HG03139 (cell line): ENCODE measurements at regions not wholly inside any gene's neighbourhood (a gene's known extent, or its start where the extent isn't known, plus 50 kb on each side); places are given as distances from the start of the nearest gene placed in this dataset.

Experiments
- ATAC-seq: cut with Tn5 transposase; IDR thresholded peaks from one replicate; pipeline ENCODE4 v1.9.1; 2021; ENCODE audit not compliant: unreplicated experiment

GRCh38 chr10:131700506-131700905 lies 200.3 kb upstream of the PPP2R2D start:
- ATAC-seq, result no peak

DNA sequence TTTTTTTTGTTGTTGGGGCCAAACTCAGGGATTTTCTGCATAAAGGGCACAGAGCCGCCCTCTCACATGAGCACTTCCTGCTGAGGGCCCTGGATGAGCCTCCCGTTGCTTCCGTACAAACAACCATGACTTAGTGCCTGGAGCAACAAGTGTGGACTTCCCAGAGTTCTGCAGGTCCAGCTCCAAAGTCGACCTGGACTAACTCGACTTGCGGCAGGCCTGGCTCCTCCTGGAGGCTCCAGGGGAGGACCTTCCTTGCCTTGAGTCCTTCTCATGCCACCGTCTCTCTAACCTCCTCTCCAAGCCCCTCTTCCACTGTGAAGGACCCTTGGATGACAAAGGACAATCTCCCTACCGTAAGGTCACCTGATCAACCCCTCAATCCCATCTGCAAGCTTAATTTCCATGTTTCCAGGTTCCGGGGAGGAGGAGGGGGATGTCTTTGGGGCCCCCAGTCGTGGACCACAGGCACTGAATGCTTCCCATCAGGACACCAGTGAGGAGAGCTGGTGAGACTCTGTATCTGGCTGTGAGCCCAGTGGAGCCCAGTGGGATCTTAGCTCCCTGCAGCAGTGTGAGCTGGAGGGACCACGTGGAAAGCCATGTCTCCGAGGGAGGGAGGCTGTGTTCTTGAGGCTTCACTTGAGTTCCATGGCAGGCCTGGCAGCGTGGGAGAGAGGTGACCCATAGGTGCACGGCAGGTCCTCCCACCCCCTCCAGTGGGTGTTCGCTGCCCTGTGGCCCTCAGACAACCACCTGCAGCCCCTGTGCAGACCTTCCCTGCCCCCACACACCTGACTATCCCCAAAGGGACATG lies 199.5 kb upstream of the PPP2R2D start:
- no peak for ATAC-seq

DNA sequence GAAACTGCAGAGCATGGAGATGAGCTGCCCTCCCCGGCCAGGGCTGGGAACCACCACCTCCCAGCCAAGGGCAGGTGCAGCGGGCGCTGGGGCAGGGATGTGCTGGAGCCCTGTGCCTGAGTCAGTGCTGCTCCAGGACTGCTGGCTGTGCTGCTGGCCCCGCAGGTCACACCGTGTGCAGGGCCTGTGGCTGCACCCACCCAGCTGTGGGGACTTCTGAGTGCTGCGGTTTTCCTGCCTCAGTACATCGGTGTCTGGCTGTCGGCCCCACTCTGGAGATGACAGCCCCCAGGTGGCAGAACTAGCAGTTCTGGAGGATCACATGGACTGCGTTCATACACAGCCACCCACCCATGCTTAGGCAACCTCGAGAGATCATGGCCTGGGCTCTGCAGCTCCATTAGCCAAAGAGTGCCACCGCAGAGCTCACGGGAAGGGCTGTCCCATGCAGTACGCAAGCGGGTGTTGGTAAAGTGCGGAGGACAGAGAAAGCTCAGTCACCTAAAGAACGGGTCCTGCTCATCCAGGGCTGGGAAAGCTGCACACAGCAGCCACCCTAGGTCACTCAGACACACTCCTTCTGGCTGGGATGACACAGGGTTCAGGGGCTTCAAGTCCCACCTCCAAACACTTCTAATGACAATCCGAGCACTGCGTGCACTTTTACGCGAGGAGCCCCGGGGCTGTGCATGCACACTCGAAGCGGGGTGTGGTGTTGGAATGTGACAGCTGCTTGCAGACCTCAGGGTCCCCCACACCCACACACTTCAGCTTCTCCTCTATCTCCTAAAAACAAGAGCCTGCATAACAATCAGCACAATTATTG lies 198.1 kb upstream of the PPP2R2D start:
- ATAC-seq, result no peak

DNA sequence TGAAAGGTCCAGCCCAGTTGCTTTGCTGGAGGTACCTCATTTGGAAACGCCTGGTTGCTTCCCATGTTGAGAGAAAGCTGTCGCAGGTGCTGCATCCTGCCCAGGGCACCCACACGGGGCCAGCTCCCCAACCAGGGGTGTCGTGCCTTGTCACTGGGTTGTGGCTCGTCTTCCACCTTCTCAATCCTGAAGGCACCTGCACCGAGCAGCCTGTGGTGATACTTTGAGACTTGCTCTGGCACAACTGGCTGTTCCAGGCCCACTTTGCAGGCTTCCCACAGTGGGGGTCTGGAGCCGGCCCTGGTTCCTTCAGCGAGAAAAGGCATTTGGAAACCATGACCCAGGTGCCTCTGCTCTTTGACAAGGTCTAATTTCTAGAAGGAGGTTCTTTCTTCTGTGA lies 197.3 kb upstream of the PPP2R2D start:
- no peak for ATAC-seq

DNA sequence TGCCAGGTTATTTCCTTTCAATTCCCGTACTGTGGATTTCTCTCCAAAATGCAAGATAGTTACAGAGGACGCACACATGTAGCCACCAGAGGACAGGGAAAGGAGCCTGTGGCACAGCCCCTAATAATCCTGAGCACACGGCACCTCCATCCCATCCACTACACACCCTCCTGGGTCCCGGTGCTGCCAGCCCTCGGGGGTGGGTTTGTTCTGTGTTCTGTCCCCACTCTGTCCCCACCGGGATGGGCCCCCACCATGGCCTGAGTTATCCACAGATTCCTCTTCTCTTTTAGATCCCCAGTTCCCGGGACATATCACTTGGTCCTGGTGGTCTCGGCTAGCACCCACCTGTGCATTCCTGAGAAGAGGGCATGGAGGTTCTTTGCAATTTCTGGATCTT lies 196.9 kb upstream of the PPP2R2D start:
- no peak for ATAC-seq

GRCh38 chr10:131706476-131706875 lies 194.3 kb upstream of the PPP2R2D start:
- ATAC-seq, result no peak

DNA sequence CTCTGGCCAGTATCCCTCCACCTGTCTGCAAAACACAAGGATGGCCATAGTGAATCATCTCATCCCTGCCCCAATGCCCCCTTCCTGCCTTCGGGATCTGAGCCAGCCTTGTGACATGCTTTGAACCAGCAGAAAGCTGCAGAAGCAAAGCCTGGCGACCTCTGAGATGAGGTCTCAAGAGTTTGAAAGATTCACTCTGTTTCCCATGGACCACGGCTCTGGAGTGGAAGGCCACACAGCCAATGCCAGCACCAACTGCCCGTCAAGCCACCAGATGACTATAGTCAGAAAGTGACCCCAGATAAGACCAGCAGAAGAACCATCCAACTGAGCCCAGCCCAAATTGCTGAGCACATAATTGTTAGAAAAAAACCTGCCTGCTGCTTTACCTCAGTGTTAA lies 193.9 kb upstream of the PPP2R2D start:
- ATAC-seq, result no peak

GRCh38 chr10:131708225-131708880 lies 192.5 kb upstream of the PPP2R2D start:
- ATAC-seq, result no peak

DNA sequence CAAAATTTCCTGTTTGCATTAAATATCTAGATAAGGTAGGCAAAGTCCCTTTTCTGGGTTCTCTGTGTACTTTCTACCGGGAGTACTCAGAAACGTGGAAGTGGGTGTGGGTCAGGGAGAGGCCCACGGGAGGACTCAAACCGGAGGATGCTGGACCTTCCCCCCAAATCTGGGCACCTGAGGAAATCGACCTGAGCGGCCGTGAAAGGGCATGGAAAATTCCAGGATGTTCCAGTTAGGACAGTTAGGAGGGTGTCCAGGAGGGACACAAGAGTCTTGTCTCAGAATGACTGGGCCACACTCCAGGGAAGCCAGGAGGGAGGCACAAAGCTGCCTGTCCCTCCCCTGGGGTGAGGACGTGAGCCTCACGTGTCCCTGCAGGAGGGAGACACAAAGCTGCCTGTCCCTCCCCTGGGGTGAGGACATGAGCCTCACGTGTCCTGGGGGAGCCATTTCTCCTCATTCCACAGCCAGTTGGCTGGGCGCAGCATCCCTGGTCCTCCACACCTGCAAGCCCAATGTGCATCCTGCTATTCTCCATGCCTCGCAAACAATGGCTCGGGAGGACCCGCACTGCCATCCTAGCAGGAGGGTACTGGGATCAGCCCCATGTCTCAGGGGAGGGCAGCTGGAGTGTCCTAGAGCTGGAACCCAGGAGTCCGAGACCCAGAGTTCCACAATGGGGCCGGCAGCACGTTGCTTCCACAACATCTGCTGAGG lies 190.5 kb upstream of the PPP2R2D start:
- no peak for ATAC-seq

GRCh38 chr10:131722121-131722520 lies 178.7 kb upstream of the PPP2R2D start:
- no peak for ATAC-seq

- ATAC-seq, result no peak
Measured at GRCh38 chr10:131722525-131723264, 178.1 kb upstream of the PPP2R2D start.

GRCh38 chr10:131723297-131724168 lies 177.3 kb upstream of the PPP2R2D start:
- ATAC-seq, result no peak

DNA sequence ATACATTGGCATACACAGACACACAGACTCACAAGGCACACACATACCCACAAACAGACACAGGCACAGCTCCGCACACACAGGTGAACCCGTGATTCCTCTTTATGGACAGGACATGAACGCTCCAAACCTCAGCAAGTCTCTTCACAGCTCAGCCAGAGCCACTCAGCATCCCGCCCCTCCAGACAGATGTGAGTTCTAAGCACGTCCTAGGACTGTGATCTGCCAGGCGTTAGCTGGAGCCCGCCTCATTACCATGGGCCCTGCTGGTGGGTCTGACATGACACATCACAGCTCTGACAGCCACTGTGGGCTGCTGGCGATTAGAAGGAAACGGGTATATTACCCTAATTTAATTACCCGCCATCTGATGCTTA lies 176.7 kb upstream of the PPP2R2D start:
- no peak for ATAC-seq

DNA sequence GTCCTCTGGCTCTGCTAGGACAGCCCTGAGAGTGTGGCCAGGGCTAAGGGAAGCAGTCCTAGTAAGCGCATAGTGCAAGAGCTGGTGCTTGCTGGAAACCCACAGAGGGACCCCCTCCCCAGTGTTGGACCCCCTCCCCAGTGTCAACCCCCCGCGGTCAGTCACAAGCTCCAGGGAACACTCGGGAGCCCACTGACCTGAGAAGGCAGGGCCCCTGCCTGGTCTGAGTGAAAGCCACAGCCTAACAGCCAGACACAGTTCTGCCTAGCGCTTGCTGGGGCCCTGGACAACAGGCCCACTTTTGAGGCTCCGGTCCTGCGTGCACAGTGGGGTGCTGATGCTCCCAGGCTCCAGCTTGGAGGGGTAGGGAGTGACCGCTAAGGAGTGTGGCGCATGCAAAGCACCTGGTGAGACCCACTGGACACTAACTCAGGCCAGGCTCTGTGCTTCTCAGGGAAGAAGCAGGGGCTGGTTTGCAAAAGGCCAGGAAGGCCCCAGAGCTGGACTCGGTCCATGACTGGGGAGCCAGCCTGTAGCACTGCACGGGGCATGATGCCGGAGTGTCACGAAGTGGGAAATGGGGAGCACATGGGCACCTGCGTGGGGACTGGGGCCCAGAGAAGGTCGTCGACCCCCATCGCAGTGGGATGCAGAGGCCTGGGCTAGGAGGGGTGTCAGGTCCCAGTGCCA lies 175.8 kb upstream of the PPP2R2D start:
- no peak for ATAC-seq

DNA sequence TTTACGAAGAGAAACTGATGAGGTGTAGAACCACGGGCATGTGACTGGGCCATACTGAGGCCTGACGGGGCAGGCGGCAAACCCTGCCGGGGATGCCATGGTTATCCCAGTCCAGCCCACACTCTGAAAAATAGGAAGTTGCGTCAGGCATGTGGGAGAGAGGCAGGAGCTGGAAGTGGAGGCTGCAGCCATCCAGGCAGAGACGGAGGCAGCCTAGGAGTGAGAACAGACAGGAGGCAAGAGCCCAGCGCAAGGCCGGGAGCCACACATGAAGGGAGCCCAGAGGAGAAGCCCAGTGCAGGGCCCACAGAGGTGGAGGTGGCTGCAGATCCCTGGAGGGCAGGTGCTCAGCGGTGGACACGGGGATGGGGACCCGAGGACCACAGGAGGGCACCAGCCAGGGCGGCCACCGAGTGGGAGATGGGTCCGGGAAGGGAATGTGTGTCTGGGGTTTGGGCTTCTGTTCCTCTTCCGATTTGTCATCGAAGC lies 175.2 kb upstream of the PPP2R2D start:
- ATAC-seq, result no peak

GRCh38 chr10:131726076-131726880 lies 174.5 kb upstream of the PPP2R2D start:
- ATAC-seq, result no peak

GRCh38 chr10:131726967-131727366 lies 173.8 kb upstream of the PPP2R2D start:
- no peak for ATAC-seq

DNA sequence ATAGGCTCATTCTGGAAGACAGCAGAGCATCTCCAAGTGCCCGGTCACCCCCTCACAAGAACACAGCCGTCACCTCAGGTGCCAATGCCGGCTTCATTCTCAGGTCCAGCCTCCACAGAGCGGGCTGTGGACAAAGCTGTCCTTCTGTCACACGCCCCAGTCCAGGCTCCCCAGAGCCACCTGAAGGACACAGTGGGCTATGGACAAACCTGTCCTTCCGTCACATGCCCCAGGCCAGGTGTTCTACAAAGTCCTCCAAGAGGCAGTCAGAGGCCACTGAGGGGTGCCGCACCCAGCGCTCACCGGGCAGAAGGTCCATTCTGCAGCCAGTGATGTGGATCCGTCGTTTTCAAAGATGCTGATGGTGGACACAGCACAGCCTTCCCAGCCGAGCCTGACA lies 173.2 kb upstream of the PPP2R2D start:
- no peak for ATAC-seq
